ENCODE measurements at regions not wholly inside any gene's neighbourhood (a gene's known extent, or its start where the extent isn't known, plus 50 kb on each side); places are given as distances from the start of the nearest gene placed in this dataset.
"Not testable (repeated sequence)": the region's sequence is repeated elsewhere in the genome, so short reads cannot be mapped to it uniquely, and the experiment has no call there.

GRCh38 chr4:43148481-43148880, 256.0 kb downstream of the GRXCR1 start:
- Histone ChIP-seq H3K4me1 (replicated peaks) (no peaks in the 10 kb centered on the region), H3K4me3 (no peak overlapping the region), H3K9me3 (no peaks in the 10 kb centered on the region), H3K36me3 (no peaks in the 10 kb centered on the region), H3K27ac (no peak overlapping the region), H3K27me3 (replicated peaks; ENCODE audit: insufficient read depth) (no peaks in the 10 kb centered on the region)
- DNase-seq (ENCODE audit: low spot score) = no peak
- WGBS = 89% methylated on average over 2 of the region's 2 CpGs
- TF ChIP-seq POLR2A (IDR thresholded peaks at IDR 0.05) (no peak), CTCF (IDR thresholded peaks at IDR 0.05) (no peak), POLR2AphosphoS5 (IDR thresholded peaks at IDR 0.05) (no peak)
- intact Hi-C loops (cut with DNase I) = no loop called here

GRCh38 chr4:43163101-43163792, 270.7 kb downstream of the GRXCR1 start:
- H3K36me3 ChIP-seq = no peaks in the 10 kb centered on the region
- 40% methylated on average over 5 of the region's 5 CpGs for WGBS
- no peaks in the 10 kb centered on the region for H3K9me3 ChIP-seq
- intact Hi-C loops (cut with DNase I) = no loop called here
- TF ChIP-seq POLR2AphosphoS5 (IDR thresholded peaks at IDR 0.05) = no peak
- TF ChIP-seq CTCF (IDR thresholded peaks at IDR 0.05) = no peak
- no peak for TF ChIP-seq POLR2A (IDR thresholded peaks at IDR 0.05)
- no peak for DNase-seq (ENCODE audit: low spot score)
- no peaks in the 10 kb centered on the region for H3K4me1 ChIP-seq (replicated peaks)
- no peaks in the 10 kb centered on the region for H3K27me3 ChIP-seq (replicated peaks; ENCODE audit: insufficient read depth)
- H3K4me3 ChIP-seq = no peak overlapping the region
- no peak overlapping the region for H3K27ac ChIP-seq

GRCh38 chr4:43189741-43190140, 297.2 kb downstream of the GRXCR1 start:
- no peaks in the 10 kb centered on the region for H3K36me3 ChIP-seq
- 75% methylated on average over 4 of the region's 4 CpGs for WGBS
- no peak overlapping the region for H3K4me3 ChIP-seq
- DNase-seq (ENCODE audit: low spot score) = no peak
- H3K9me3 ChIP-seq = no peaks in the 10 kb centered on the region
- no peaks in the 10 kb centered on the region for H3K4me1 ChIP-seq (replicated peaks)
- no peaks in the 10 kb centered on the region for H3K27me3 ChIP-seq (replicated peaks; ENCODE audit: insufficient read depth)
- TF ChIP-seq POLR2AphosphoS5 (IDR thresholded peaks at IDR 0.05) (no peak), POLR2A (IDR thresholded peaks at IDR 0.05) (no peak), CTCF (IDR thresholded peaks at IDR 0.05) (no peak)
- H3K27ac ChIP-seq = no peak overlapping the region
- intact Hi-C loops (cut with DNase I) = no loop called here

- H3K27me3 ChIP-seq (replicated peaks; ENCODE audit: insufficient read depth); H3K27ac ChIP-seq; H3K36me3 ChIP-seq; H3K9me3 ChIP-seq; intact Hi-C loops (cut with DNase I); DNase-seq (ENCODE audit: low spot score); H3K4me1 ChIP-seq (replicated peaks); H3K4me3 ChIP-seq: not testable (repeated sequence)
- WGBS = 96% methylated on average over 1 of the region's 1 CpG
Observed at GRCh38 chr4:43212576-43212975, 320.1 kb downstream of the GRXCR1 start.

- no peak overlapping the region for H3K27ac ChIP-seq
- no peak for TF ChIP-seq POLR2AphosphoS5 (IDR thresholded peaks at IDR 0.05)
- no peak for TF ChIP-seq POLR2A (IDR thresholded peaks at IDR 0.05)
- TF ChIP-seq CTCF (IDR thresholded peaks at IDR 0.05) = no peak
- no peak overlapping the region for H3K4me3 ChIP-seq
- 81% methylated on average over 3 of the region's 3 CpGs for WGBS
- intact Hi-C loops (cut with DNase I) = no loop called here
- H3K4me1 ChIP-seq (replicated peaks) = no peaks in the 10 kb centered on the region
- no peaks in the 10 kb centered on the region for H3K27me3 ChIP-seq (replicated peaks; ENCODE audit: insufficient read depth)
- DNase-seq (ENCODE audit: low spot score) = no peak
- no peaks in the 10 kb centered on the region for H3K36me3 ChIP-seq
- no peaks in the 10 kb centered on the region for H3K9me3 ChIP-seq
Observed at GRCh38 chr4:43223820-43224219, 331.3 kb downstream of the GRXCR1 start.
